Activated T-helper 17 cell treated with anti-CD3 and anti-CD28 coated beads, Interleukin-2, amount 50 U/mL, for 72 hours (primary cell): ENCODE measurements at regions not wholly inside any gene's neighbourhood (a gene's known extent, or its start where the extent isn't known, plus 50 kb on each side); places are given as distances from the start of the nearest gene placed in this dataset.
"Not testable (repeated sequence)": the region's sequence is repeated elsewhere in the genome, so short reads cannot be mapped to it uniquely, and the experiment has no call there.

Experiments
- ATAC-seq: fragments of 150-1000 bp; cut with Tn5 transposase; replicated peaks from 2 replicates; pipeline ENCODE4 v1.10.0; 2021; ENCODE audit warnings: mild to moderate bottlenecking, moderate library complexity
- H3K27ac Mint-ChIP-seq: one replicate; pipeline ENCODE4 v1.8.0; 2022; ENCODE audit warnings: mixed read lengths
- H3K27me3 Mint-ChIP-seq: one replicate; pipeline ENCODE4 v1.8.0; 2022; ENCODE audit warnings: mixed read lengths
- H3K36me3 Mint-ChIP-seq: one replicate; pipeline ENCODE4 v1.8.0; 2022; ENCODE audit warnings: low read depth, mild to moderate bottlenecking, mixed read lengths
- H3K4me1 Mint-ChIP-seq: one replicate; pipeline ENCODE4 v1.8.0; 2022; ENCODE audit warnings: mixed read lengths
- H3K4me3 Mint-ChIP-seq: one replicate; pipeline ENCODE4 v1.8.0; 2022; ENCODE audit warnings: mild to moderate bottlenecking, mixed read lengths
- H3K9me3 Mint-ChIP-seq: one replicate; pipeline ENCODE4 v1.8.0; 2022; ENCODE audit warnings: mixed read lengths

GRCh38 chr15:95205077-95205476, 973.7 kb downstream of the MCTP2 start:
- Mint-ChIP-seq H3K36me3 (no peaks in the 10 kb centered on the region), H3K4me3 (no peak overlapping the region), H3K4me1 (no peaks in the 10 kb centered on the region), H3K27me3 (no peaks in the 10 kb centered on the region), H3K9me3 (peaks cover 22% of the 10 kb centered on the region), H3K27ac (no peak overlapping the region)
- ATAC-seq = no peak

GRCh38 chr15:95205830-95206229, 974.5 kb downstream of the MCTP2 start:
- H3K4me1 Mint-ChIP-seq, H3K27me3 Mint-ChIP-seq, ATAC-seq, H3K27ac Mint-ChIP-seq, H3K4me3 Mint-ChIP-seq, H3K36me3 Mint-ChIP-seq: not testable (repeated sequence)
- H3K9me3 Mint-ChIP-seq = peaks cover 16% of the 10 kb centered on the region

GRCh38 chr15:95208071-95208470, 976.7 kb downstream of the MCTP2 start:
- Mint-ChIP-seq H3K27ac (no peak overlapping the region), H3K9me3 (peaks cover 11% of the 10 kb centered on the region), H3K4me1 (no peaks in the 10 kb centered on the region), H3K27me3 (no peaks in the 10 kb centered on the region), H3K36me3 (no peaks in the 10 kb centered on the region), H3K4me3 (no peak overlapping the region)
- ATAC-seq = no peak

- Mint-ChIP-seq H3K27ac (no peak overlapping the region), H3K27me3 (no peaks in the 10 kb centered on the region), H3K36me3 (no peaks in the 10 kb centered on the region), H3K4me3 (no peak overlapping the region), H3K4me1 (no peaks in the 10 kb centered on the region), H3K9me3 (peaks cover 9% of the 10 kb centered on the region)
- no peak for ATAC-seq
Measured at GRCh38 chr15:95208988-95209387, 977.6 kb downstream of the MCTP2 start.

- H3K27me3 Mint-ChIP-seq = no peaks in the 10 kb centered on the region
- H3K9me3 Mint-ChIP-seq = peaks cover 8% of the 10 kb centered on the region
- no peak overlapping the region for H3K27ac Mint-ChIP-seq
- H3K4me3 Mint-ChIP-seq = no peak overlapping the region
- H3K36me3 Mint-ChIP-seq = no peaks in the 10 kb centered on the region
- no peak for ATAC-seq
- no peaks in the 10 kb centered on the region for H3K4me1 Mint-ChIP-seq
Measured at GRCh38 chr15:95210436-95210981, 979.1 kb downstream of the MCTP2 start.

GRCh38 chr15:95215017-95215416, 983.7 kb downstream of the MCTP2 start:
- no peak for ATAC-seq
- Mint-ChIP-seq H3K27ac (no peak overlapping the region), H3K27me3 (no peaks in the 10 kb centered on the region), H3K4me3 (no peak overlapping the region), H3K9me3 (no peaks in the 10 kb centered on the region), H3K36me3 (no peaks in the 10 kb centered on the region), H3K4me1 (no peaks in the 10 kb centered on the region)

GRCh38 chr15:95226835-95227234, 995.5 kb downstream of the MCTP2 start:
- Mint-ChIP-seq H3K27me3 (no peaks in the 10 kb centered on the region), H3K36me3 (no peaks in the 10 kb centered on the region), H3K4me1 (no peaks in the 10 kb centered on the region), H3K27ac (no peak overlapping the region), H3K9me3 (peaks cover 14% of the 10 kb centered on the region), H3K4me3 (no peak overlapping the region)
- no peak for ATAC-seq

- Mint-ChIP-seq H3K36me3 (no peaks in the 10 kb centered on the region), H3K27ac (no peak overlapping the region), H3K27me3 (peaks cover 1% of the 10 kb centered on the region), H3K4me3 (no peak overlapping the region), H3K4me1 (no peaks in the 10 kb centered on the region), H3K9me3 (peaks cover 14% of the 10 kb centered on the region)
- no peak for ATAC-seq
Measured at GRCh38 chr15:95227235-95227634, 995.9 kb downstream of the MCTP2 start.

- no peak for ATAC-seq
- no peaks in the 10 kb centered on the region for H3K36me3 Mint-ChIP-seq
- peaks cover 14% of the 10 kb centered on the region for H3K9me3 Mint-ChIP-seq
- no peak overlapping the region for H3K27ac Mint-ChIP-seq
- no peak overlapping the region for H3K4me3 Mint-ChIP-seq
- H3K4me1 Mint-ChIP-seq = no peaks in the 10 kb centered on the region
- peaks cover 3% of the 10 kb centered on the region for H3K27me3 Mint-ChIP-seq
Measured at GRCh38 chr15:95228856-95229555, 997.6 kb downstream of the MCTP2 start.

- Mint-ChIP-seq H3K9me3 (peaks cover 20% of the 10 kb centered on the region), H3K4me1 (no peaks in the 10 kb centered on the region), H3K27me3 (peaks cover 3% of the 10 kb centered on the region), H3K27ac (no peak overlapping the region), H3K4me3 (no peak overlapping the region), H3K36me3 (no peaks in the 10 kb centered on the region)
- no peak for ATAC-seq
Measured at GRCh38 chr15:95235033-95235432, 1003.7 kb downstream of the MCTP2 start.

GRCh38 chr15:95247071-95247984, 1016.0 kb downstream of the MCTP2 start:
- Mint-ChIP-seq H3K4me3 (no peak overlapping the region), H3K27ac (no peak overlapping the region), H3K36me3 (no peaks in the 10 kb centered on the region), H3K4me1 (no peaks in the 10 kb centered on the region), H3K27me3 (peaks cover 1% of the 10 kb centered on the region), H3K9me3 (no peaks in the 10 kb centered on the region)
- no peak for ATAC-seq

GRCh38 chr15:95249524-95249923, 1018.2 kb downstream of the MCTP2 start:
- no peaks in the 10 kb centered on the region for H3K27me3 Mint-ChIP-seq
- H3K9me3 Mint-ChIP-seq = no peaks in the 10 kb centered on the region
- H3K4me3 Mint-ChIP-seq = no peak overlapping the region
- no peak overlapping the region for H3K27ac Mint-ChIP-seq
- ATAC-seq = no peak
- no peaks in the 10 kb centered on the region for H3K36me3 Mint-ChIP-seq
- H3K4me1 Mint-ChIP-seq = no peaks in the 10 kb centered on the region

- ATAC-seq = no peak
- H3K36me3 Mint-ChIP-seq = no peaks in the 10 kb centered on the region
Measured at GRCh38 chr15:95252404-95252803, 1021.0 kb downstream of the MCTP2 start.

GRCh38 chr15:95254263-95254662, 1022.9 kb downstream of the MCTP2 start:
- Mint-ChIP-seq H3K36me3 (no peaks in the 10 kb centered on the region), H3K27ac (no peak overlapping the region), H3K27me3 (peaks cover 6% of the 10 kb centered on the region), H3K4me3 (no peak overlapping the region), H3K4me1 (no peaks in the 10 kb centered on the region), H3K9me3 (no peaks in the 10 kb centered on the region)
- no peak for ATAC-seq

More at GRCh38 chr15:95252404-95252803, 1021.0 kb downstream of the MCTP2 start:
- Mint-ChIP-seq H3K27me3 (no peaks in the 10 kb centered on the region), H3K4me3 (no peak overlapping the region), H3K4me1 (no peaks in the 10 kb centered on the region), H3K27ac (no peak overlapping the region), H3K9me3 (no peaks in the 10 kb centered on the region)

GRCh38 chr15:95259513-95259912, 1028.2 kb downstream of the MCTP2 start:
- no peaks in the 10 kb centered on the region for H3K9me3 Mint-ChIP-seq
- no peaks in the 10 kb centered on the region for H3K4me1 Mint-ChIP-seq
- ATAC-seq = no peak
- H3K27me3 Mint-ChIP-seq = peaks cover 14% of the 10 kb centered on the region
- H3K36me3 Mint-ChIP-seq = no peaks in the 10 kb centered on the region
- no peak overlapping the region for H3K4me3 Mint-ChIP-seq
- H3K27ac Mint-ChIP-seq = no peak overlapping the region
